HCT116 (cell line): ENCODE measurements at regions not wholly inside any gene's neighbourhood (a gene's known extent, or its start where the extent isn't known, plus 50 kb on each side); places are given as distances from the start of the nearest gene placed in this dataset.

Source experiments
- ATAC-seq: fragments of 200-7000 bp; cut with Tn5 transposase; 2 replicates; pipeline ENCODE4 v1.9.1; 2020; ENCODE audit warnings: mild to moderate bottlenecking, moderate library complexity
- BruUV-seq: library from RNA; stranded (reverse); fragments of 400-500 nt; replicated peaks from 2 replicates; lab custom pipeline; 2021; lab: Mats Ljungman, UMichigan
- CTCF ChIA-PET: fragments of 300-600 bp; sonication (Branson Sonifier 250); formaldehyde crosslinking; loops from one replicate; lab custom pipeline; 2021; ENCODE audit warnings: antibody characterized with exemption; lab: Charles Lee
- POLR2A ChIA-PET: fragments of 300-600, 350-600 bp; sonication (Branson Sonifier 250); formaldehyde crosslinking; loops from one replicate; lab custom pipeline; 2021; ENCODE audit warnings: antibody characterized with exemption; lab: Charles Lee
- RAD21 ChIA-PET, 2 experiments: fragments of 300-600 bp; sonication (Branson Sonifier 250); formaldehyde crosslinking; loops; one replicate each; lab custom pipeline; 2023; ENCODE audit warnings: low total read pairs in 2 of 2; ENCODE audit not compliant: uncharacterized antibody in 2 of 2, unreplicated experiment in 2 of 2, low non-redundant PET in 1 of 2; lab: Charles Lee
- DNase-seq: peaks from one replicate; pipeline ENCODE4 v3.0.0-alpha.2; 2010; ENCODE audit warnings: low read depth, low spot score
- H2AFZ ChIP-seq: fragments of 200-600 bp; shearing (Covaris generic), sonication (generic); 2 replicates; pipeline ENCODE4 v1.6.1; 2017; ENCODE audit warnings: low read depth, mixed run types, mixed read lengths, antibody characterized with exemption, low read length; ENCODE audit not compliant: poor library complexity, severe bottlenecking
- H3K27ac ChIP-seq: 2 replicates; pipeline ENCODE4 v1.5.1; 2012; ENCODE audit warnings: low read depth, low read length
- H3K27me3 ChIP-seq: fragments of 200-600 bp; sonication (generic); 2 replicates; pipeline ENCODE4 v1.6.1; 2016; ENCODE audit warnings: mixed run types, low read length, mixed read lengths; ENCODE audit not compliant: insufficient read depth
- H3K36me3 ChIP-seq, 2 experiments: fragments of 200-500 bp in 1 of 2; fragments of 200-600 bp in 1 of 2; sonication (Bioruptor generic) in 1 of 2; sonication (generic) in 1 of 2; 2 replicates each; pipeline versions ENCODE4 v1.5.1 to v1.6.1; 2014 to 2016; ENCODE audit warnings: low read length in 2 of 2, inconsistent platforms in 1 of 2, mixed read lengths in 1 of 2, mixed run types in 1 of 2; ENCODE audit not compliant: insufficient read depth in 2 of 2, control insufficient read depth in 1 of 2
- H3K4me1 ChIP-seq, 2 experiments: fragments of 200-600 bp in 1 of 2; sonication (generic) in 1 of 2; 2 replicates each; pipeline versions ENCODE4 v1.5.1 to v1.6.1; 2012 to 2017; ENCODE audit warnings: low read length in 2 of 2, inconsistent platforms in 1 of 2, mild to moderate bottlenecking in 1 of 2, mixed read lengths in 1 of 2, mixed run types in 1 of 2, moderate library complexity in 1 of 2; ENCODE audit not compliant: insufficient read depth in 2 of 2, control insufficient read depth in 1 of 2
- H3K4me2 ChIP-seq: fragments of 200-600 bp; sonication (generic); 2 replicates; pipeline ENCODE4 v1.6.1; 2017; ENCODE audit warnings: mixed run types, low read length, mixed read lengths
- H3K4me3 ChIP-seq, 2 experiments: fragments of 200-600 bp in 1 of 2; sonication (generic) in 1 of 2; replicated peaks in 1 of 2; 2 replicates each; pipeline ENCODE4 v1.5.1; 2011 to 2016; ENCODE audit warnings: low read length in 2 of 2, control low read depth in 1 of 2, low read depth in 1 of 2, mild to moderate bottlenecking in 1 of 2, mixed read lengths in 1 of 2, mixed run types in 1 of 2
- H3K79me2 ChIP-seq: fragments of 200-600 bp; sonication (generic); 2 replicates; pipeline ENCODE4 v1.6.1; 2017; ENCODE audit warnings: mild to moderate bottlenecking, mixed run types, low read length, moderate library complexity, mixed read lengths; ENCODE audit not compliant: insufficient read depth
- H3K9ac ChIP-seq: fragments of 200-600 bp; sonication (generic); 2 replicates; pipeline ENCODE4 v1.6.1; 2016; ENCODE audit warnings: low read length, mixed read lengths
- H3K9me2 ChIP-seq: fragments of 200-600 bp; sonication (generic), shearing (Covaris generic); 2 replicates; pipeline ENCODE4 v1.6.1; 2017; ENCODE audit warnings: mixed run types, mild to moderate bottlenecking, moderate library complexity; ENCODE audit not compliant: insufficient read depth
- H3K9me3 ChIP-seq, 2 experiments: fragments of 200-500 bp in 1 of 2; fragments of 200-600 bp in 1 of 2; sonication (Bioruptor generic) in 1 of 2; sonication (generic) in 1 of 2; 2 replicates each; pipeline ENCODE4 v1.6.1; 2014 to 2017; ENCODE audit warnings: low read length in 2 of 2, mixed read lengths in 2 of 2, inconsistent platforms in 1 of 2, low read depth in 1 of 2, mild to moderate bottlenecking in 1 of 2, mixed run types in 1 of 2, moderate library complexity in 1 of 2; ENCODE audit not compliant: control insufficient read depth in 1 of 2, insufficient read depth in 1 of 2
- H4K20me1 ChIP-seq: fragments of 200-600 bp; sonication (generic), shearing (Covaris generic); 2 replicates; pipeline ENCODE4 v1.6.1; 2017; ENCODE audit warnings: mixed run types, mild to moderate bottlenecking, moderate library complexity; ENCODE audit not compliant: insufficient read depth
- EGR1 ChIP-seq: IDR thresholded peaks from 2 replicates; pipeline ENCODE4 v1.6.1; 2012; ENCODE audit warnings: low read depth
- EZH2 ChIP-seq: fragments of 200-600 bp; sonication (generic); IDR thresholded peaks from 2 replicates; pipeline ENCODE4 v1.6.1; 2017; ENCODE audit warnings: antibody characterized with exemption, mixed run types
- JUND ChIP-seq: IDR thresholded peaks from 2 replicates; pipeline ENCODE4 v1.6.1; 2012
- SIN3A ChIP-seq: IDR thresholded peaks from 2 replicates; pipeline ENCODE4 v1.6.1; 2012; ENCODE audit warnings: low read depth
- ZNF274 ChIP-seq: fragments of 200-500 bp; sonication (Bioruptor generic); IDR thresholded peaks from 2 replicates; pipeline ENCODE4 v1.6.1; 2014; ENCODE audit warnings: mild to moderate bottlenecking, low read depth, low read length, inconsistent platforms
- intact Hi-C: fragments of 100-400 bp; cut with micrococcal nuclease; formaldehyde crosslinking; loops from 2 replicates; pipeline ENCODE4 v1.10.0; 2022
- TF ChIP-seq, protein P1 (sequence below): IDR thresholded peaks from 2 replicates; pipeline ENCODE4 v1.6.1; 2012; ENCODE audit warnings: low read depth
- TF ChIP-seq, protein P2 (sequence below): IDR thresholded peaks from 2 replicates; pipeline ENCODE4 v1.6.1; 2011; ENCODE audit warnings: mild to moderate bottlenecking, low read length, moderate library complexity; ENCODE audit not compliant: insufficient replicate concordance; ENCODE audit errors: extremely low read depth

DNA sequence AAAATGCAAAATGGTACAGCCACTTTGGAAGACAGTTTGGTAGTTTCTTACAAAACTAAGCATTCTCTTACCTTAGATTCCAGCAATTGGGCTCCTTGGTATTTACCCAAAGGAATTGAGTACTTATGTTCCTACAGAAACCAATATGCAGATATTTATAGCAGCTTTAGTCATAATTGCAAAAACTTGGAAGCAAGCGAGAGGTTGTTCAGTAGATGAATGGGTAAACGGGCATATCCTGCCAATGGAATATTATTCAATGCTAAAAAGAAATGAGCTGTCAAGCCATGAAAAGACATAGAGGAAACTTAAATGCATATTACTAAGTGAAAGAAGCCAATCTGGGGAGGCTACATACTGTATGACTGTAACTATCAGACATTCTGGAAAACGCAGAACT, 926.7 kb downstream of the TYW1 start:
- TF ChIP-seq, protein P1, sequence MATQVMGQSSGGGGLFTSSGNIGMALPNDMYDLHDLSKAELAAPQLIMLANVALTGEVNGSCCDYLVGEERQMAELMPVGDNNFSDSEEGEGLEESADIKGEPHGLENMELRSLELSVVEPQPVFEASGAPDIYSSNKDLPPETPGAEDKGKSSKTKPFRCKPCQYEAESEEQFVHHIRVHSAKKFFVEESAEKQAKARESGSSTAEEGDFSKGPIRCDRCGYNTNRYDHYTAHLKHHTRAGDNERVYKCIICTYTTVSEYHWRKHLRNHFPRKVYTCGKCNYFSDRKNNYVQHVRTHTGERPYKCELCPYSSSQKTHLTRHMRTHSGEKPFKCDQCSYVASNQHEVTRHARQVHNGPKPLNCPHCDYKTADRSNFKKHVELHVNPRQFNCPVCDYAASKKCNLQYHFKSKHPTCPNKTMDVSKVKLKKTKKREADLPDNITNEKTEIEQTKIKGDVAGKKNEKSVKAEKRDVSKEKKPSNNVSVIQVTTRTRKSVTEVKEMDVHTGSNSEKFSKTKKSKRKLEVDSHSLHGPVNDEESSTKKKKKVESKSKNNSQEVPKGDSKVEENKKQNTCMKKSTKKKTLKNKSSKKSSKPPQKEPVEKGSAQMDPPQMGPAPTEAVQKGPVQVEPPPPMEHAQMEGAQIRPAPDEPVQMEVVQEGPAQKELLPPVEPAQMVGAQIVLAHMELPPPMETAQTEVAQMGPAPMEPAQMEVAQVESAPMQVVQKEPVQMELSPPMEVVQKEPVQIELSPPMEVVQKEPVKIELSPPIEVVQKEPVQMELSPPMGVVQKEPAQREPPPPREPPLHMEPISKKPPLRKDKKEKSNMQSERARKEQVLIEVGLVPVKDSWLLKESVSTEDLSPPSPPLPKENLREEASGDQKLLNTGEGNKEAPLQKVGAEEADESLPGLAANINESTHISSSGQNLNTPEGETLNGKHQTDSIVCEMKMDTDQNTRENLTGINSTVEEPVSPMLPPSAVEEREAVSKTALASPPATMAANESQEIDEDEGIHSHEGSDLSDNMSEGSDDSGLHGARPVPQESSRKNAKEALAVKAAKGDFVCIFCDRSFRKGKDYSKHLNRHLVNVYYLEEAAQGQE = no peak
- TF ChIP-seq EGR1 (no peak), EZH2 (no peak), ZNF274 (no peak), JUND (no peak), SIN3A (no peak)
- TF ChIP-seq, protein P2, sequence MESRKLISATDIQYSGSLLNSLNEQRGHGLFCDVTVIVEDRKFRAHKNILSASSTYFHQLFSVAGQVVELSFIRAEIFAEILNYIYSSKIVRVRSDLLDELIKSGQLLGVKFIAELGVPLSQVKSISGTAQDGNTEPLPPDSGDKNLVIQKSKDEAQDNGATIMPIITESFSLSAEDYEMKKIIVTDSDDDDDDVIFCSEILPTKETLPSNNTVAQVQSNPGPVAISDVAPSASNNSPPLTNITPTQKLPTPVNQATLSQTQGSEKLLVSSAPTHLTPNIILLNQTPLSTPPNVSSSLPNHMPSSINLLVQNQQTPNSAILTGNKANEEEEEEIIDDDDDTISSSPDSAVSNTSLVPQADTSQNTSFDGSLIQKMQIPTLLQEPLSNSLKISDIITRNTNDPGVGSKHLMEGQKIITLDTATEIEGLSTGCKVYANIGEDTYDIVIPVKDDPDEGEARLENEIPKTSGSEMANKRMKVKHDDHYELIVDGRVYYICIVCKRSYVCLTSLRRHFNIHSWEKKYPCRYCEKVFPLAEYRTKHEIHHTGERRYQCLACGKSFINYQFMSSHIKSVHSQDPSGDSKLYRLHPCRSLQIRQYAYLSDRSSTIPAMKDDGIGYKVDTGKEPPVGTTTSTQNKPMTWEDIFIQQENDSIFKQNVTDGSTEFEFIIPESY = no peak
- TF ChIP-seq, all 23 proteins: peak for 0
- Histone ChIP-seq H3K79me2 (no peaks in the 10 kb centered on the region), H3K4me3 (no peak overlapping the region), H3K9ac (no peak overlapping the region), H3K9me3 (peaks cover 0 to 6% of the 10 kb centered on the region in 2 experiments; a peak in 2 of 4 replicates), H3K27ac (no peak overlapping the region), H3K27me3 (no peaks in the 10 kb centered on the region), H3K36me3 (no peaks in the 10 kb centered on the region), H3K4me2 (no peak overlapping the region), H2AFZ (no peak overlapping the region), H3K9me2 (no peaks in the 10 kb centered on the region), H3K4me1 (no peaks in the 10 kb centered on the region), H4K20me1 (no peaks in the 10 kb centered on the region)
- intact Hi-C loops = no loop called here
- no peak for ATAC-seq
- no TSS peak for BruUV-seq
- POLR2A ChIA-PET = no interaction called here
- RAD21 ChIA-PET = no interaction called here
- no peak for DNase-seq
- CTCF ChIA-PET = no interaction called here
